HG03342 (cell line): ENCODE measurements at regions not wholly inside any gene's neighbourhood (a gene's known extent, or its start where the extent isn't known, plus 50 kb on each side); places are given as distances from the start of the nearest gene placed in this dataset.

Experiments used
- ATAC-seq: cut with Tn5 transposase; IDR thresholded peaks from one replicate; pipeline ENCODE4 v1.9.1; 2021; ENCODE audit warnings: mild to moderate bottlenecking, moderate library complexity; ENCODE audit not compliant: unreplicated experiment

DNA sequence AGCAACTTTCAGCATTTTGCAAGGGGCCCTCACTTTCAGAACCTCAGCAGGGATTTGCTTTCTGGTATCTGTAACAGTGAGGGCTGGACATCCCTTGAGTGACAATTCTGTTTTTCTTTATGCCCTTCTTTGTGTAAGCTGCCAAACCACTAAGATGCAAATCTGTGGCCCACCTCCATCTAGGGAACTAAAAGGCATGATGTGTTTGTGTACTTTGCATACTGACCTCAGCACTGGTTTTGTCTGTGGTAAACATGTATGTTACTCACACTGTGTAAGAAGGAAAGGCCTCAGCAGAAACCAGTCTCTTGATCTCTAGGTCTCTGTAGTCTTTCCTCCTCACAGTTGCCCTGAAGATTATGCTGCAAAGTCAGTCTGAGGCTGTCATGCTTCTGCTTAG, 396.6 kb upstream of the DYNLRB2 start:
- ATAC-seq = peak; percentile 100

DNA sequence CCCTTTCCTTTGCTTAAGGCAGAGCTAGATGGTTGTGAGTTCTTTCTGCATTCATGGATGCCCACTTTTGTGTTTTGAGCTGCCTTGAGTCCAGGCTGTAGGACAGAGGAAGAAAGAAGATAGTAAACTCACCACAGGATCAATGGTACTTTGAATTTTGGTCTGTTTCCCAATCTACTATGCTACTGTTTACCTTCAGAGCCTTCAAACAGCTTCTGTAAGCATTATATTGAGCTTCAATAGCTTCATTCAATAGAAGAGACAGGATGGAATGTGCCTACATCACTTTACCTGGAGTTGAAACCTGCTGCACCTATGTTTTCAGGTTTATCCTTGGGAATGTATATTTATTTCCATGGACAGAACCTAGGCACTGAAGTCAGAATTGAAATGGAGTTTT, 397.9 kb upstream of the DYNLRB2 start:
- no peak for ATAC-seq

DNA sequence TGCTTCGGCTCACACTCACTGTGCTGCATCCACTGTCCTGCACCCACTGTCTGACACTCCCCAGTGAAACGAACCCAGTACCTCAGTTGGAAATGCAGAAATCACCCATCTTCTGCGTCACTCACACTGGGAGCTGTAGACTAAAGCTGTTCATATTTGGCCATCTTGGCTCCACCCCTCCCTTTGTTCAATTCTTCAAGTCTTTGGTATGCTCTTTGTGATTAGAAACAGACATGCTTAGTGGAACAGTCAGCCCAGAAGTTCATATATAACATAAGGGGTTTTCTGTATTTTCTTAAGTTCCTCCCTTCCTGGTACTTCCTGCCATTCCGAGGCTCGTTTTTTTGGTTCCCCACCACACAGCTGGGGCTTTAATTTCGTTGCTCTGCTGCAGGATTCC, 398.5 kb upstream of the DYNLRB2 start:
- ATAC-seq = no peak

DNA sequence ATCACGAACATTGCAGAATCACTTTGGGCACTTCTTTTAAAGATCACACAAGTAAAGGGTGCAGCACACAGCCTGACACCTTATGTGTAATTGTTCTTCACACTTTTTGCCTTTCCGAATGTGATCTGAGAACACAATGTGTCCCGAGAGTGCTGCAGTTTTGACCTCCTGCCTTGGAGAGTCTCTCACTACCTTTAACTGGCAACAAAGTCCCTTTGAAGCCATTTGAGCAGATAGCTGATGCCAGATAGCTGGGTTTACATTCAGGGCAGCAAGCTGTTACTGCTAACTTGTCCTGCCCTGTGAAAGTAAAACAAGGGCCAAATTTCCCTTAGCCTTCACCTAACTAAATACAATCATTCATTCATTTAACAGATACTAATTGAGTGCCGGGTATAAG, 411.0 kb upstream of the DYNLRB2 start:
- no peak for ATAC-seq

DNA sequence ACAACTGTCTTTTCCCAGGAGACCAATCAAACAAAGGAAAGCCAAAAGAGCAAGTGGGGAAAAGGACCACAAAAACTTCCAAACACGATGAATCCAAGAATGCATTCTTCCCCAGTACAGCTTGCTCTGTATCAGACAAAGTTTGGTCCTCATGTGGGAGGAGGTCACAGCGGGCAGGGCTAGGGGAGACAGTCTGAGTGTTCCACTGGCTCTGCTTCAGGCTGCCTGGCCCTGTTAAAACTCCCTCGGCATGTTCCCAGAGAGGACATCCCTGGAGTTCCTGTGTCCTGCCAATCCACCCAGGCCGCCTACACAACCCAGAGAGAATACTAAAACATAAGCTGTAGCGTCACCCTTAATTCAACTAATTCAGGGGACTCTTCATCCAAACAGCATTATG, 415.1 kb upstream of the DYNLRB2 start:
- ATAC-seq = no peak

DNA sequence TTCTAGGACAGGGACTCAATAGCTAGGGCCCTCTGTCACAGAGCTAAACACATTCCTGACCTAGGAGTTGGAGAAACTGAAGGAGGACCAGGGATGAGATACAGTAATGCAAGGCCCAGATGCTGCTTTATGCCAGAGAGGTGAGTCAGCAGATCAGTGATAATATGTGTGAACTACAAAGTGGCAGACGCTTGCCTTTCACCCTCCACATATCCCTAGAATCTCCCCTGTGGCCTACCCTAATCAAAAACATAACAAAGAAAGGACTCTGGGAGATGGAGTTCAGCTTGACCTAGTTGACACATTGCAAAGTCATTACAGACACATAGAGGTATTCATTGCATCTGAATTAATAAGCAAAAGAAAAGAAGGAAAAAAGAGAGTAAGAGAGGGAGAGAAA, 417.6 kb upstream of the DYNLRB2 start:
- ATAC-seq = no peak

DNA sequence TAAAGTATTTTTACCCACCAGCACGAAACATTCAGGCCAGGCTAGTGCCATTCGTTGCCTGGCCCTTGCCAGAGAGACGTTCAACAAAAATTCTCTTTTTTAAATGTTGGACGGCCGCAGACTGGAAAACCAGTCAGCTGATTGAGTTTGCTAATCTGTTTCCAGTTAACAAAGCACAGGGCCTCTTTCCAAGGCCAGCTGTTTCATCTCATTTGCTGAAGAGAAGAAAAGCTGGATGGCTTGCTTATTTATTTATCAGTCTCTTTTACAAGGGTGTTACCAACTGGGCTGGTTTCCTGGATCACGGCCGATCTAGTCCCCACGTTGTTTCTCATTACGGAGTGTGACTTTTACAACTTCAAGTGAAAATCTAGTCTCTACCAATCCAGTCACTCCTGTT, 418.7 kb upstream of the DYNLRB2 start:
- no peak for ATAC-seq

DNA sequence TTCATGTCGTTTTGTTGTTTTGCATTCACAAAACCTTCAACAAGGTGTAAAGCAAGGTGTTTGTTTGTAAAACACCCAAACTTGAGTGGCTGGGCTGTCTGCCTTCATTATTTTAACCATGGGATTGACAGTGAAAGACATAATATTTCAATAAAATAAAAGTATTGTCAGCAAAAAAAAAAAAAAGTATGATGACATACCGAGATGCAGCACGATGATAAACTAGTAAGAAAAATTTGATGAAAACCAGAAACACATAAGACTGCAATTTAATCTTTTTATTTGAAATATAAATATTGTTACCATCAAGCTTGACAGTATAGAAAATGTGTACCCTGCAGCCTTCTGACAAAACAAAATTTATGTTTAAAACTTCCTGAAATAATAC, 419.3 kb upstream of the DYNLRB2 start:
- ATAC-seq = no peak

DNA sequence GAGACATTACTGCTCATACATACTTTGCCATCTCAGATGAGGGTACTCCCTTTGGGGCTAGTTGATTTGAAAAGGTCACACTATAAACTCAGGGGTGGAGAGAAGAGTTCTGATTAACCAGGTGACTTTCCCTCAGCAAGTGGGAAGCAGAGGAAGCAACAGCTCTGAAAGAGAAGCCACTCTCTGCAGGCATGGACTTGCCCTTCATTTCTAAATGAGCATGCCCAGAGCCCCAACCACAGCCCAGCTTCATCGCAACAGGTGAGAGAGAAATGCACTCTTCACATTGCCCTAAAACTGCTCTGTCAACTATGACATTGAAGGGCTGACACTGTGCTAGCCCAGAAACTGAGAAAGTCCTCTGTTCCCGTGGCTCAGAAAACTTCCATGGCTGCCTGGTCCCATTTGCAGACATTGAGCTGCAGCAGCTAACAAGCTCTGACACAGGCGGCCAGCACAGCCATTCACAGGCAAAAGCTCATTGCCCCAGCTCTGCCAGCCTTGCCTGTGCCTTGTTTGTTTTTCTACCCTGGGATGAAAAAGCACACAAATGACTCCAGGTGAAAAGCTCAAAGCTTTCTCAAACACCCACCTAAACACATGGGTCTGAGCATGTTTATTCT, 419.8 kb upstream of the DYNLRB2 start:
- no peak for ATAC-seq

DNA sequence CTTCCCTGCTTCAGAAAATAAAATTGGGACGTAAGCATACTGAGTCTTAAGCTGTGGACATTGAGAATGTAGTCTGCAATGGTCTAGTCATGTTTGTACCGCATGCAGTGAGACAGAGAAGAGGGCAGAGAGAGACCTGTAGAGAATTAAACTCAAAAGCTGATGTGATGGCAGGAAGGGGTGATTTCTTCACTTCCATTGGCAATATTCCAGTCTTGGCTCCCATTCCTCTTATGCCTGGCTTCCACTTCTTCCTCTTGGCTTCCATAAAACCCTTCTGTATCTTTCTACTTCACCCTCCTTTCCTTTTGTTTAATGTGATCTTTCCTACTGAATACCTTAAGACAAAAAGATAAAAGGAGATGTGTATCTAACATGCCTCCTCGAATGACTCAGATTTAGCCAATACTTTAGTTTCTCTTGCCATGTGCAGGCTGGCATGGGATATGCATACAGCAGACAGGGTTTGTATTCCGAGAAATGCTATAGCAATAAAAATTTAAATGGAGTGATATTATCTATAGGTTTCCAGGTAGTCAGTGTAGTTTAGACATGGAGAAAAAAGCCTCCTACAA, 423.1 kb upstream of the DYNLRB2 start:
- ATAC-seq = no peak

DNA sequence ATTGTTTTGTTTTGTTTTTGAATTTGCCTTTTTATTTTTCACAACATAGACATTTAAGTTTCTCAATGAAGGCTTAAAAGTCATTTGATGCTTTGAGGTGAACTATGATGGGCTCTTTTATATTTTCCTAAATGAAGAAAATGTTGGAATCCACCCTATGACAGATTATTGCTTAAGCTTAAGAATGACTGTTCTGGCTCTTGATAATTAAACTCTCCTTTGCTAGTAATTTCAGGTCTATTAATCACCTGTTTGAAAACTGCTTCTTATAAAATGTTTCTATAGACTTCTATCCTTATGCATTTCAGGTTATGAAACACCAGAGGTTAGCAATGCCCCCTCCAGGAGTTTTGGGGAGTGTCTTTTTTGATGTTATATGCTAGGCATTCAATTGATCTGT, 424.1 kb upstream of the DYNLRB2 start:
- no peak for ATAC-seq

DNA sequence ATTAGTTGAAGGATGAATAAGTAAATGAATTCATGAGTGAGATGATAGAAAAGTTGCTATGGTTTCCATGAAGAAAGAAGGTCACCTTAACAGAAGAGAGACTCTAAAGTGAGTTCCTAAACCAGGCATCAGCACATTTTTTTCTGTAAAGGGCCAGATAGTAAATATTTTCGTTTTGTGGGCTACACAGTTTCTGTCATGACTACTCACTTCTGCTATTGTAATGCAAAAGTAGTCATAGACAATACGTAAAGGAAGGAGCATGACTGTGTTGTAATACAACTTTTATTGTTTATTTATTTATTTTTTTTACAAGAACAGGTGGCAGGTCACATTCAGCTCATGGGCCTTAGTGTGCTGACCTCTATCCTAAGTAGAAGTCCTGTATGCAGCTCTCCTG, 426.1 kb upstream of the DYNLRB2 start:
- ATAC-seq = peak; percentile 78

DNA sequence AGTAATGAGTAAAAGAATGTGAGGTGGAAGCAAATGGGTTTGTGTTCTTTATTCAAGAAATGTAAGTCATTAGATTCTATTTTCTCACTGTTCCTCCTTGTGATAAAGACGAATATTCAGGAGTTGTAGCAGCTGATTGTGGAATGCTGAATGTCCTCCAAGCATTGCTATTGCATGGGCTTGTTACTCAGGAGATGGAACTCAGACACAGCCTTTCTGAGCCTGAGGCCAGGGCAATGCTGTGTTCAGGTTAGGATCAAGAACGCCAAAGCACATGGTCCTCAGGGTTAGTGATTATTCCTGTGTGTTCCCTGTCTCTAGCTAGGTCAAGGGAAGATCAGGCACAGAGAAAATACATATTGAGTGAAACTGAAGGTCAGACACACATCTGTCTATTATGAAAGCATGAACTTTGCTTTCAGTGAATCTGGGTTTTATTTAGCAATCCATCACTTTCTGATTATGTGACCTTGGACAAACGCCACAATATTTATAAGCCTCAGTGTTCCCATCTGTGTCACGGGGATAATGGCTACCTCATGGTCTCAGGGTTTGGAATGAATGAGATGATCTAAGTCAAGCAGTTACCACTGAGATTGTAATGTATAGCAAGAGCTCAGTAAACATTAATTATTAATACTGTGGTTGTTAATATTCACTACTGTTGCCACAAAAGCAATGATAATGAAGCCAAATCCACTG, 426.8 kb upstream of the DYNLRB2 start:
- no peak for ATAC-seq

DNA sequence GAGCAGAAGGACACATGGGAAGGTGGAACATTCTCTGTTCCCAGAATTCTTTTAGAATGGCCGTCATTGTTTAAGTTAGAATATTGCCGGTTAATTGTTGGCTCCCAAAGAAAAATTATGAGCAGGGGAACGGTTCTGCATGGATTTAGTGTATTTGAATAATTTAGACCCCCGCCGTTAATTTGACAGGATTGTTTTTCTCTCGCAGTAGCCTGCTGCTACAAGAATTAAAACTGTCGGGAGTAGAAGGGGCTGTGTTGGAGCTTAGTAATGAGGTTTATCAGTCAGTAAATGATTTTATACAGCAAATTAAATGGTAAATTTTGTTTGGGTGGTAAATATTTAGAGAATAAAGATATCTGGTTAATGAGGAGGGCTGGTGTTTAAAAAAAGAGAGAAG, 431.2 kb upstream of the DYNLRB2 start:
- no peak for ATAC-seq

DNA sequence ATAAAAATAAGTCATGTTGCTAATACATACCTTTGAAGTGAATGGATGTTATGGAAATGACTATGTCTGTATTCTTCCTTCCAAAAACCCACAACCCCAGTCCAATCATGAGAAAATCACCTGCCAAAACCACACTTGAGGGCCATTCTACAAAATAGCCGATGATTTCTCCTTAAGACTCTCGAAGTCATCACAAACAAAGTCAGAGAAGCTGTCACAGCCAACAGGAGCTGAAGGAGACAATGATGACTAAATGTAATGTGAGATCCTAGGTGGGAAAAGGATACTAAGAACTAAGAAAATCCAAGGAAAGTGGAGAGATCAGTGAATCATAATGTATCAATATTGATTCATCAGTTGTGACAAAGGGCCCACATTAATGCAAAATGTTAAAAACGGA, 432.9 kb upstream of the DYNLRB2 start:
- no peak for ATAC-seq

DNA sequence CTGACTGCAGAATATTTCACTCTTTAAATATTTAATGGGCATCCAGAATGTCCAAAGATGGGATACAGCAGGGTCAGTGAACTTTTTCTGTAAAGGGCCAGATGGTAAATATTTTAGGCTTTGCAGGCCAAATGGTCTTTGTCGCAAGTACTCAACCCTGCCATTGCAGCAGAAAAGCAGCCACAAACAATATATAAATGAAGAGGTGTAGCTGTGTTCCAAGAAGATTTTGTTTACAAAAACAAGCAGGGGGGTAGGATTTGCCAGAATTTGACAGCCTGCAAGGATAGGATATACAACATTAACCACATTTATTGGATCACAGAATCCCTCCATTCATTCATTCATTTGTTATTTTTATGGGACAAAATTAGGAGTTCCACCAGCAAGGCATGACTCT, 435.0 kb upstream of the DYNLRB2 start:
- no peak for ATAC-seq

DNA sequence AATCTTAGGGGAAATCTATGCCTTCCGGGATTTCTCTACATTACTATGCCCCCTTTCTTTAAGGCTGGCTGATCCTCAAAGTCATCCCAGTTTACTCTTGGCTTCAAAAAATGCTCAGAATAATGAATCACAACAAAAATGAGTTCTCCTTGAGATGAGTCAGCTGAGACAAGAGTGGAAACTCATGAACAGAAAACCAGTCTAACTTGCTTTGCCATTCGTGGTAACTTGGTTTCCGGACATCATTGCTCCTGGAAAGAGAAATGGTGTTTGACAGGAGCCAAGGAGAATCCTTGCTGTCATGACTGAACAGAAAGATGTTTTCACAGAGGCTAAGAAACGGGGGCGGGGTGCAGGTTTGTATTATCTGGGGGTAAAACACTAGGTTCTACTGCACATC, 435.6 kb upstream of the DYNLRB2 start:
- no peak for ATAC-seq

DNA sequence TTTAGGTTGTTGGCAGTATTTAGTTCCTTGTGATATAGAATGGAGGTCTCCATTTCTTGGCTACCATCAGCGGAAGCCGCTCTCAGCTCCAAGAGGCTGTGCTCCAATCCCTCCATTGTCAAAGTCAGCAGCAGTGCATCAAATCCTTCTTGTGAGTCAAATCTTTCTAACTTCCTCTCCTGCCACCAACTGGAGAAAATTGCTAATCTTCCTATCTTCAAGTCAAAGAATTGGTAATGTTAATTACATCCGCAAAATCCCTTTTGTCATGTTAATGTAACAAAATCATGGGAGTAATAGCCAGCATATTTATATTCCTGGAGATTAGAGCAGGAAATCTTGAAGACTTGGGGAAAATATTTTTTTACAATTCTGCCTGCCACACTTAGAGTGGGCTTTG, 436.4 kb upstream of the DYNLRB2 start:
- no peak for ATAC-seq

DNA sequence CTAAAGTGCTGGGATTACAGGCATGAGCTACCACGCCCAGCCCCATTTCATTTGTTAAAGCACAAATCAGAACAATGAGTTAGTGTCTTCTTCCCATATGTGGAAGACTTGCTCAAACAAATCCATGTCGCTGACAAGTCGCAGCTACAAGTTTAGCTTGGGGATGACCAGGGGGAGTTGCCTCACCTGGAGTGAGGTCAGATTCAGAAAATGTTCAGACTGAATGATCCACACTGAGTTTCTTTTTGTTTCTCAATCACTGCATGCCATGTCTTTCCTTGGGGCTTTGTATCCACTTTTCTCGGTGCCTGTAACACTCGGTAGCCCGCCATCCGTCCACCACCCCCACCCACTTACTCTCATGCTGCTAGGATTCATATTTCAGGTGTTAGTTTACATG, 437.3 kb upstream of the DYNLRB2 start:
- ATAC-seq = no peak

DNA sequence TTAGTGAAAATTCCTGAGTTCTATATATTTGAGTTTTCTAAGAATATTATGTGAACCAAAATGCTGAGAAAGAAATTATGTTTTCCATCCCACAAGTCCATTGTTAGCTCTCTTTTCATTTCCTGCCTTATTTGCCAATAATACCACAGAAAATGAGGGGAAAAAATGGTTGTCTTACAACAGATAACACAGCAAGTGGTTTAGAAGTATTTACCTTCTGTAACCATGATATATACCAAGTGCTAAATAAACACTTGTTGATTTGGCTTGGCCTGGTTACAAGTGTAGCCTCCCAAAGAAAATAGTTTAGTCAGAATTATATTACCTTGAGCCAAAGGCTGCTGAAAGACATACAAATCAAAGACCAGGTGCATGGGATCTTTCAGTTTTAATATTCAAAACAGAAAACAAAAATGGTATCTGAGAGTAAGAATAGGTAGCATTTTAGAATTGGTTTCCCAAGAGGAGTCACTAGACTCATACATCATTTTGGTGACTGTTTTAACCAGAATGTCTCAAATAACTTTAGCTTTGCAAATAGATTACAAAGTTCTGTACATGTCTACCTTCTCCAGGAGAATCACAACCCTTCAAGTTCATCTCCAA, 439.8 kb upstream of the DYNLRB2 start:
- ATAC-seq = no peak

DNA sequence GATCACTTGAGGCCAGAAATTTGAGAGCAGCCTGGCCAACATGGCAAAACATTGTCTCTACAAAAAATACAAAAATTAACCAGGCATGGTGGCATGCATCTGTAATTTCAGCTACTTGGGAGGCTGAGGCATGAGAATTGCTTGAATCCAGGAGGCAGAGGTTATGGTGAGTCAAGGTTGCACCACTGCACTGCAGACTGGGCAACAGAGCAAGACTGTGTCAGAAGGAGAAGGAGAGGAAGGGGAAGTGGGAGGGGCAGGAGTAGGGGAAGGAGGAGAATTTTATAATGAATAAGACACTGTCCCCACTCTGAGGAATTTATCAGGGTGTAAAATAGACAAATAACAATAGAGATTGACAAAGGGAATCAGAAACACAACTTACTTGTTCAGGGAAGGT, 440.6 kb upstream of the DYNLRB2 start:
- ATAC-seq = no peak

DNA sequence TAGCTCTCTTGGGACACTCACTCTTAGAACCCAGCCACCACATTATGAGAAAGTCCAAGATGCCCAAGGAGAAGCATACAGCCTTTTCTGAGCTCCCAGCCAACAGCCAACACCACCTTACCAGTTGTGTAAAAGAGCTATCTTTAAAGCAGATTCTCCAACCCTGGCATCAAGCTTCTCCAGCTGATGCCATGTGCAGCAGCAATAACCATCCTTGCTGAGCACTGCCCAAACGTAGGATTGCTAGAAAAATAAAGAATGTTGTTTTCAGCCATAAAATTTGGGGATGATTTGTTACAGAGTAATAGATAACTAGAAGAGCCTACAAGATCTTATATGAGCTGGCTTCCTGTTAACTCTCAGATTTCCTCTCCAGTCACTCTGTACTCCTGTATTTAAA, 443.7 kb upstream of the DYNLRB2 start:
- no peak for ATAC-seq
